ENCODE measurements at regions not wholly inside any gene's neighbourhood (a gene's known extent, or its start where the extent isn't known, plus 50 kb on each side); places are given as distances from the start of the nearest gene placed in this dataset.

- no peak for TF ChIP-seq CREM (IDR thresholded peaks at IDR 0.05; ENCODE audit: low read depth)
Measured at GRCh38 chrX:127457161-127457560, 595.0 kb downstream of the ACTRT1 start (continued).

- intact Hi-C loops (cut with micrococcal nuclease; ENCODE audit: unreplicated experiment): no loop called here
- H3K4me2 ChIP-seq (ENCODE audit: control insufficient read depth, insufficient read depth): no peak overlapping the region
- WGBS (ENCODE audit: insufficient coverage, insufficient replicate concordance, low lambda C conversion rate, missing lambda C conversion rate): 6% methylated on average over 2 of the region's 2 CpGs
- no peaks in the 10 kb centered on the region for H3K27me3 ChIP-seq (replicated peaks in 1 of 2; ENCODE audit: control insufficient read depth in 2 of 2, insufficient read depth in 2 of 2, low read length in 1 of 2)
- POLR2A ChIA-PET: no interaction called here
- ATAC-seq (no peak), DNase-seq (ENCODE audit: low read depth, low spot score) (no peak), FAIRE-seq (no peak)
- H3K27ac ChIP-seq (ENCODE audit: control insufficient read depth, insufficient read depth): no peak overlapping the region
- CTCF ChIA-PET: no interaction called here
- H3K36me3 ChIP-seq (ENCODE audit: control insufficient read depth in 2 of 2, insufficient read depth in 2 of 2, low read length in 1 of 2): no peaks in the 10 kb centered on the region
- no peak overlapping the region for H2AFZ ChIP-seq (ENCODE audit: control insufficient read depth, low read depth, low read length)
- no peaks in the 10 kb centered on the region for H3K4me1 ChIP-seq (ENCODE audit: control insufficient read depth, insufficient read depth, low read length)
- H3K4me3 ChIP-seq: no peak overlapping the region
- TF ChIP-seq SUZ12 (IDR thresholded peaks at IDR 0.05; ENCODE audit: unreplicated experiment) (no peak), ZNF687 (IDR thresholded peaks at IDR 0.05) (no peak)
- RAD21 ChIA-PET (ENCODE audit: unreplicated experiment): no interaction called here
- no peak overlapping the region for H3K9ac ChIP-seq (ENCODE audit: control insufficient read depth, insufficient read depth, low read length)
- H3K79me2 ChIP-seq (ENCODE audit: control insufficient read depth, insufficient read depth, low read length): no peaks in the 10 kb centered on the region
- no peaks in the 10 kb centered on the region for H4K20me1 ChIP-seq (ENCODE audit: control insufficient read depth, insufficient read depth)
- SMC1A ChIA-PET (ENCODE audit: uncharacterized antibody, unreplicated experiment): no interaction called here
- BruUV-seq (replicated peaks): no TSS peak
- in situ Hi-C loops (cut with MboI): no loop called here
- H3K9me3 ChIP-seq (replicated peaks; ENCODE audit: control insufficient read depth, insufficient read depth, low read length): no peaks in the 10 kb centered on the region
Measured at GRCh38 chrX:127439676-127440075, 612.5 kb downstream of the ACTRT1 start.

All from GM12878 (cell line).